OCI-LY7 (cell line): ENCODE measurements at regions not wholly inside any gene's neighbourhood (a gene's known extent, or its start where the extent isn't known, plus 50 kb on each side); places are given as distances from the start of the nearest gene placed in this dataset.

ENCODE experiments used
- BruUV-seq: library from RNA; stranded (reverse); fragments of 400-500 nt; replicated peaks from 2 replicates; lab custom pipeline; 2021; lab: Mats Ljungman, UMichigan
- CTCF ChIA-PET: fragments of 300-600 bp; sonication (Branson Sonifier 250); formaldehyde crosslinking; loops from one replicate; lab custom pipeline; 2022; ENCODE audit warnings: antibody characterized with exemption; ENCODE audit not compliant: unreplicated experiment; lab: Charles Lee
- POLR2A ChIA-PET: fragments of 300-600 bp; sonication (Branson Sonifier 250); formaldehyde crosslinking; loops from one replicate; lab custom pipeline; 2022; ENCODE audit warnings: antibody characterized with exemption; lab: Charles Lee
- DNase-seq: peaks from one replicate; pipeline ENCODE4 v3.0.0-alpha.2; 2015; ENCODE audit warnings: low spot score
- H2AFZ ChIP-seq: fragments of 200-600 bp; sonication (generic), shearing (Covaris generic); 2 replicates; pipeline ENCODE4 v1.6.1; 2014; ENCODE audit warnings: mild to moderate bottlenecking, antibody characterized with exemption, low read length, moderate library complexity
- H3K27ac ChIP-seq: fragments of 200-600 bp; sonication (generic); 2 replicates; pipeline ENCODE4 v1.5.1; 2014; ENCODE audit warnings: mixed run types, low read depth, mild to moderate bottlenecking, moderate library complexity, low read length, inconsistent platforms; ENCODE audit not compliant: poor library complexity, severe bottlenecking
- H3K36me3 ChIP-seq: fragments of 200-600 bp; sonication (generic); 2 replicates; pipeline ENCODE4 v1.6.1; 2014; ENCODE audit warnings: mild to moderate bottlenecking, antibody characterized with exemption, low read length, moderate library complexity, mixed read lengths; ENCODE audit not compliant: insufficient read depth
- H3K4me1 ChIP-seq: fragments of 200-600 bp; sonication (generic); 2 replicates; pipeline ENCODE4 v1.5.1; 2014; ENCODE audit warnings: mild to moderate bottlenecking, low read length; ENCODE audit not compliant: insufficient read depth, poor library complexity, severe bottlenecking
- H3K4me2 ChIP-seq: fragments of 200-600 bp; sonication (generic); 2 replicates; pipeline ENCODE4 v1.6.1; 2014; ENCODE audit warnings: mild to moderate bottlenecking, low read length
- H3K4me3 ChIP-seq: fragments of 200-600 bp; sonication (generic); 2 replicates; pipeline ENCODE4 v1.5.1; 2014; ENCODE audit warnings: mild to moderate bottlenecking, low read depth, low read length; ENCODE audit not compliant: poor library complexity, severe bottlenecking
- H3K79me2 ChIP-seq: fragments of 200-600 bp; sonication (generic); 2 replicates; pipeline ENCODE4 v1.6.1; 2016; ENCODE audit warnings: low read depth, mild to moderate bottlenecking, low read length, moderate library complexity, mixed read lengths; ENCODE audit not compliant: insufficient read depth
- H3K9me2 ChIP-seq: fragments of 200-600 bp; sonication (generic); 2 replicates; pipeline ENCODE4 v1.6.1; 2016; ENCODE audit warnings: mild to moderate bottlenecking, low read length, mixed read lengths; ENCODE audit not compliant: insufficient read depth
- H3K9me3 ChIP-seq: fragments of 200-600 bp; sonication (generic); 2 replicates; pipeline ENCODE4 v1.6.1; 2014; ENCODE audit warnings: mild to moderate bottlenecking, mixed run types, low read length, mixed read lengths
- H4K20me1 ChIP-seq: fragments of 200-600 bp; sonication (generic); 2 replicates; pipeline ENCODE4 v1.6.1; 2014; ENCODE audit warnings: mild to moderate bottlenecking, antibody characterized with exemption, low read length, moderate library complexity, mixed read lengths; ENCODE audit not compliant: insufficient read depth
- CTCF ChIP-seq: fragments of 200-600 bp; sonication (generic); conservative IDR thresholded peaks from 2 replicates; pipeline ENCODE4 v1.5.1; 2014; ENCODE audit warnings: mild to moderate bottlenecking, antibody characterized with exemption, low read length, moderate library complexity, mixed read lengths
- EZH2phosphoT487 ChIP-seq: fragments of 200-600 bp; sonication (generic); IDR thresholded peaks from 2 replicates; pipeline ENCODE4 v1.6.1; 2018; ENCODE audit warnings: low read depth, borderline replicate concordance, mild to moderate bottlenecking, mixed run types, antibody characterized with exemption, low read length, moderate library complexity, mixed read lengths
- intact Hi-C: fragments of 100-400 bp; cut with micrococcal nuclease; formaldehyde crosslinking; loops from one replicate; pipeline ENCODE4 v1.10.0; 2022; ENCODE audit not compliant: unreplicated experiment

GRCh38 chr5:172506921-172507320 is 52.6 kb upstream of the SH3PXD2B start:
- peaks cover 8% of the 10 kb centered on the region for H3K9me3 ChIP-seq
- no peaks in the 10 kb centered on the region for H4K20me1 ChIP-seq
- no peak overlapping the region for H3K4me3 ChIP-seq
- H3K27ac ChIP-seq, result no peak overlapping the region
- H3K36me3 ChIP-seq, result no peaks in the 10 kb centered on the region
- DNase-seq, result no peak
- H2AFZ ChIP-seq, result no peak overlapping the region
- BruUV-seq, result no TSS peak
- TF ChIP-seq CTCF, result no peak
- TF ChIP-seq EZH2phosphoT487, result no peak
- H3K79me2 ChIP-seq, result no peaks in the 10 kb centered on the region
- intact Hi-C loops, result no loop called here
- POLR2A ChIA-PET, result no interaction called here
- no peak overlapping the region for H3K4me2 ChIP-seq
- CTCF ChIA-PET, result no interaction called here
- H3K4me1 ChIP-seq, result no peaks in the 10 kb centered on the region
- H3K9me2 ChIP-seq, result no peaks in the 10 kb centered on the region

GRCh38 chr5:172506251-172506650 is 51.9 kb upstream of the SH3PXD2B start:
- H3K9me3 ChIP-seq, result peaks cover 2% of the 10 kb centered on the region; the same call in 1 of the 2 replicates
- H3K36me3 ChIP-seq, result no peaks in the 10 kb centered on the region
- no peak overlapping the region for H3K4me3 ChIP-seq
- H3K9me2 ChIP-seq, result no peaks in the 10 kb centered on the region
- no peak overlapping the region for H3K4me2 ChIP-seq
- TF ChIP-seq EZH2phosphoT487 (no peak), CTCF (no peak)
- no peak overlapping the region for H2AFZ ChIP-seq
- ChIA-PET POLR2A (no interaction called here), CTCF (no interaction called here)
- no peaks in the 10 kb centered on the region for H4K20me1 ChIP-seq
- no peaks in the 10 kb centered on the region for H3K4me1 ChIP-seq
- H3K79me2 ChIP-seq, result no peaks in the 10 kb centered on the region
- no TSS peak for BruUV-seq
- DNase-seq, result no peak
- H3K27ac ChIP-seq, result no peak overlapping the region
- intact Hi-C loops, result no loop called here

GRCh38 chr5:172505845-172506244 is 51.5 kb upstream of the SH3PXD2B start:
- no TSS peak for BruUV-seq
- no peaks in the 10 kb centered on the region for H3K9me3 ChIP-seq
- no peak overlapping the region for H3K27ac ChIP-seq
- no peak overlapping the region for H3K4me2 ChIP-seq
- TF ChIP-seq CTCF (no peak), EZH2phosphoT487 (no peak)
- no peaks in the 10 kb centered on the region for H3K79me2 ChIP-seq
- no peak overlapping the region for H2AFZ ChIP-seq
- intact Hi-C loops, result no loop called here
- CTCF ChIA-PET, result no interaction called here
- H3K9me2 ChIP-seq, result no peaks in the 10 kb centered on the region
- no peaks in the 10 kb centered on the region for H4K20me1 ChIP-seq
- no peak overlapping the region for H3K4me3 ChIP-seq
- no peak for DNase-seq
- no peaks in the 10 kb centered on the region for H3K4me1 ChIP-seq
- POLR2A ChIA-PET, result no interaction called here
- H3K36me3 ChIP-seq, result no peaks in the 10 kb centered on the region
